Neuronal stem cell (in vitro differentiated cells): ENCODE measurements at regions not wholly inside any gene's neighbourhood (a gene's known extent, or its start where the extent isn't known, plus 50 kb on each side); places are given as distances from the start of the nearest gene placed in this dataset.

Experiments
- DNase-seq: peaks from one replicate; pipeline ENCODE4 v3.0.0-alpha.2; 2013; ENCODE audit warnings: low spot score
- H2AFZ ChIP-seq: one replicate; pipeline ENCODE4 v1.6.1; 2013; ENCODE audit warnings: mild to moderate bottlenecking, low read length, inconsistent platforms
- H2AK5ac ChIP-seq: 2 replicates; pipeline ENCODE4 v1.6.1; 2013; ENCODE audit warnings: low read depth, mild to moderate bottlenecking, inconsistent platforms, low read length, moderate library complexity, mixed read lengths
- H2BK120ac ChIP-seq: 2 replicates; pipeline ENCODE4 v1.6.1; 2013; ENCODE audit warnings: low read depth, mild to moderate bottlenecking, inconsistent platforms, low read length, moderate library complexity, mixed read lengths
- H2BK12ac ChIP-seq: one replicate; pipeline ENCODE4 v1.6.1; 2013; ENCODE audit warnings: low read length, inconsistent platforms
- H2BK15ac ChIP-seq: 2 replicates; pipeline ENCODE4 v1.6.1; 2013; ENCODE audit warnings: mild to moderate bottlenecking, low read length, inconsistent platforms, mixed read lengths
- H2BK5ac ChIP-seq: one replicate; pipeline ENCODE4 v1.6.1; 2013; ENCODE audit warnings: inconsistent platforms, mild to moderate bottlenecking, low read length, moderate library complexity
- H3K14ac ChIP-seq: one replicate; pipeline ENCODE4 v1.6.1; 2013; ENCODE audit warnings: low read length, inconsistent platforms
- H3K18ac ChIP-seq: 2 replicates; pipeline ENCODE4 v1.6.1; 2013; ENCODE audit warnings: low read length, inconsistent platforms
- H3K23ac ChIP-seq: 2 replicates; pipeline ENCODE4 v1.6.1; 2013; ENCODE audit warnings: low read depth, mild to moderate bottlenecking, mixed read lengths, low read length, inconsistent platforms; ENCODE audit not compliant: poor library complexity
- H3K27ac ChIP-seq: replicated peaks from 3 replicates; pipeline ENCODE4 v1.5.1; 2013; ENCODE audit warnings: low read length, inconsistent platforms
- H3K27me3 ChIP-seq, 3 experiments: 2 replicates each; pipeline ENCODE4 v1.6.1; 2013; ENCODE audit warnings: low read length in 3 of 3, mild to moderate bottlenecking in 2 of 3, inconsistent platforms in 1 of 3, low read depth in 1 of 3, mixed read lengths in 1 of 3, moderate library complexity in 1 of 3; ENCODE audit not compliant: control insufficient read depth in 3 of 3, insufficient read depth in 3 of 3
- H3K36me3 ChIP-seq, 2 donors: replicated peaks in 1 of 2; 2 replicates each; pipeline ENCODE4 v1.6.1; 2013; ENCODE audit warnings: low read length in 2 of 2; ENCODE audit not compliant: control insufficient read depth in 2 of 2, insufficient read depth in 2 of 2
- H3K4ac ChIP-seq: 2 replicates; pipeline ENCODE4 v1.6.1; 2013; ENCODE audit warnings: inconsistent platforms, mild to moderate bottlenecking, low read length, moderate library complexity
- H3K4me1 ChIP-seq, 2 donors: 1 replicate in 1 of 2; 2 replicates in 1 of 2; pipeline ENCODE4 v1.6.1; 2013; ENCODE audit warnings: low read length in 2 of 2, low read depth in 1 of 2; ENCODE audit not compliant: control insufficient read depth in 2 of 2, insufficient read depth in 1 of 2
- H3K4me2 ChIP-seq: one replicate; pipeline ENCODE4 v1.6.1; 2013; ENCODE audit warnings: mild to moderate bottlenecking, low read length, inconsistent platforms; ENCODE audit not compliant: insufficient read depth, poor library complexity, severe bottlenecking
- H3K4me3 ChIP-seq, 2 donors: 2 replicates each; pipeline ENCODE4 v1.5.1; 2013; ENCODE audit warnings: low read length in 2 of 2, mild to moderate bottlenecking in 2 of 2, inconsistent platforms in 1 of 2, moderate library complexity in 1 of 2
- H3K79me1 ChIP-seq: one replicate; pipeline ENCODE4 v1.6.1; 2013; ENCODE audit warnings: low read depth, mild to moderate bottlenecking, inconsistent platforms, low read length, moderate library complexity
- H3K9ac ChIP-seq: one replicate; pipeline ENCODE4 v1.6.1; 2013; ENCODE audit warnings: mild to moderate bottlenecking, low read depth, low read length, inconsistent platforms; ENCODE audit not compliant: poor library complexity
- H3K9me3 ChIP-seq, 2 donors: replicated peaks in 1 of 2; 2 replicates each; pipeline versions ENCODE3 to v1.6.1; 2013; ENCODE audit warnings: low read length in 2 of 2, mild to moderate bottlenecking in 2 of 2, inconsistent platforms in 1 of 2, low read depth in 1 of 2, mixed read lengths in 1 of 2, moderate library complexity in 1 of 2; ENCODE audit not compliant: control insufficient read depth in 2 of 2, insufficient read depth in 1 of 2
- H4K8ac ChIP-seq: one replicate; pipeline ENCODE4 v1.6.1; 2013; ENCODE audit warnings: low read depth, mild to moderate bottlenecking, inconsistent platforms, low read length, moderate library complexity
- H4K91ac ChIP-seq: one replicate; pipeline ENCODE4 v1.6.1; 2013; ENCODE audit warnings: low read length, low read depth, mild to moderate bottlenecking, inconsistent platforms; ENCODE audit not compliant: poor library complexity
- WGBS, 2 donors: extraction: QIAGEN DNeasy Blood & Tissue Kit; methylation state at CpG; one replicate each; pipeline ENCODE4 v1.1.7; 2013; ENCODE audit warnings: missing lambda C conversion rate in 2 of 2, mixed read lengths in 1 of 2; ENCODE audit not compliant: insufficient read length in 2 of 2, insufficient replicate concordance in 1 of 2; ENCODE audit errors: extremely low coverage in 2 of 2; 5-methylcytosine and 5-hydroxymethylcytosine counted together

GRCh38 chr1:29854700-29855276 is 618.5 kb downstream of the PTPRU start:
- Histone ChIP-seq H3K4me1 (peaks cover 0 to 2% of the 10 kb centered on the region in 2 donors), H2AK5ac (no peak overlapping the region), H3K27ac (no peak overlapping the region), H3K4me3 (no peak overlapping the region), H4K91ac (no peak overlapping the region), H2BK12ac (no peak overlapping the region), H2BK120ac (no peak overlapping the region), H3K9me3 (no peaks in the 10 kb centered on the region), H3K18ac (peak overlapping the region; percentile 73), H2AFZ (no peak overlapping the region), H3K4ac (no peak overlapping the region), H3K36me3 (no peaks in the 10 kb centered on the region), H3K27me3 (peaks cover 0 to 6% (median 0%) of the 10 kb centered on the region in 3 experiments), H3K14ac (no peak overlapping the region), H2BK15ac (no peak overlapping the region), H3K4me2 (no peak overlapping the region), H3K79me1 (no peaks in the 10 kb centered on the region), H2BK5ac (no peak overlapping the region), H4K8ac (no peak overlapping the region), H3K23ac (no peak overlapping the region), H3K9ac (no peak overlapping the region)
- DNase-seq: no peak
- no CpG with 5 or more reads among the region's 9 CpGs for WGBS, 2 donors

GRCh38 chr1:29853716-29854330 is 617.5 kb downstream of the PTPRU start:
- Histone ChIP-seq H3K18ac (no peak overlapping the region), H3K36me3 (no peaks in the 10 kb centered on the region), H3K4me2 (no peak overlapping the region), H3K9ac (no peak overlapping the region), H2BK15ac (no peak overlapping the region), H3K4ac (no peak overlapping the region), H2AFZ (no peak overlapping the region), H3K27me3 (peaks cover 0 to 6% (median 0%) of the 10 kb centered on the region in 3 experiments), H2BK12ac (no peak overlapping the region), H3K23ac (no peak overlapping the region), H4K91ac (no peak overlapping the region), H3K4me3 (no peak overlapping the region), H2BK5ac (no peak overlapping the region), H4K8ac (no peak overlapping the region), H2BK120ac (no peak overlapping the region), H3K9me3 (no peaks in the 10 kb centered on the region), H3K27ac (no peak overlapping the region), H3K79me1 (no peaks in the 10 kb centered on the region), H2AK5ac (no peak overlapping the region), H3K4me1 (peaks cover 0 to 2% of the 10 kb centered on the region in 2 donors), H3K14ac (no peak overlapping the region)
- no CpG with 5 or more reads among the region's 10 CpGs for WGBS, 2 donors
- DNase-seq: no peak

- no peak overlapping the region for H3K9ac ChIP-seq
- H4K91ac ChIP-seq: no peak overlapping the region
- no peak overlapping the region for H3K23ac ChIP-seq
- no peak overlapping the region for H2AFZ ChIP-seq
- H3K79me1 ChIP-seq: no peaks in the 10 kb centered on the region
- no peak overlapping the region for H3K4me2 ChIP-seq
- no peak overlapping the region for H2BK5ac ChIP-seq
- no peak overlapping the region for H4K8ac ChIP-seq
- H2BK12ac ChIP-seq: no peak overlapping the region
- no peak overlapping the region for H2AK5ac ChIP-seq
- peaks cover 0 to 2% of the 10 kb centered on the region in 2 donors for H3K4me1 ChIP-seq
- H3K4me3 ChIP-seq: no peak overlapping the region
- H3K9me3 ChIP-seq: no peaks in the 10 kb centered on the region
- H2BK15ac ChIP-seq: no peak overlapping the region
- H3K27me3 ChIP-seq: peaks cover 0 to 6% (median 0%) of the 10 kb centered on the region in 3 experiments
- DNase-seq: no peak
- no peak overlapping the region for H3K4ac ChIP-seq
- H3K14ac ChIP-seq: no peak overlapping the region
- no peaks in the 10 kb centered on the region for H3K36me3 ChIP-seq
- peak overlapping the region; percentile 21 for H3K18ac ChIP-seq
- H2BK120ac ChIP-seq: no peak overlapping the region
- no CpG with 5 or more reads among the region's 9 CpGs for WGBS, 2 donors
- no peak overlapping the region for H3K27ac ChIP-seq
Observed at GRCh38 chr1:29852248-29852647, 615.9 kb downstream of the PTPRU start.

GRCh38 chr1:29851691-29852090 is 615.4 kb downstream of the PTPRU start:
- no peak overlapping the region for H2AFZ ChIP-seq
- no peak for DNase-seq
- no peak overlapping the region for H2BK12ac ChIP-seq
- no peak overlapping the region for H2BK120ac ChIP-seq
- no peak overlapping the region for H3K18ac ChIP-seq
- no peaks in the 10 kb centered on the region for H3K79me1 ChIP-seq
- no peak overlapping the region for H3K4me3 ChIP-seq
- peaks cover 0 to 2% of the 10 kb centered on the region in 2 donors for H3K4me1 ChIP-seq
- WGBS, 2 donors: no CpG with 5 or more reads among the region's 11 CpGs
- no peak overlapping the region for H2BK5ac ChIP-seq
- H3K4ac ChIP-seq: no peak overlapping the region
- no peak overlapping the region for H3K14ac ChIP-seq
- no peak overlapping the region for H4K8ac ChIP-seq
- no peaks in the 10 kb centered on the region for H3K9me3 ChIP-seq
- H3K27me3 ChIP-seq: peaks cover 0 to 6% (median 0%) of the 10 kb centered on the region in 3 experiments
- H3K9ac ChIP-seq: no peak overlapping the region
- H3K4me2 ChIP-seq: no peak overlapping the region
- H4K91ac ChIP-seq: no peak overlapping the region
- H3K36me3 ChIP-seq: no peaks in the 10 kb centered on the region
- no peak overlapping the region for H3K27ac ChIP-seq
- H3K23ac ChIP-seq: no peak overlapping the region
- H2BK15ac ChIP-seq: no peak overlapping the region
- H2AK5ac ChIP-seq: no peak overlapping the region
